T-cell (primary cell): ENCODE measurements at regions not wholly inside any gene's neighbourhood (a gene's known extent, or its start where the extent isn't known, plus 50 kb on each side); places are given as distances from the start of the nearest gene placed in this dataset.
A peak's percentile ranks its signal among the peaks of the same experiment; 100 is the strongest.
"Not testable (repeated sequence)": the region's sequence is repeated elsewhere in the genome, so short reads cannot be mapped to it uniquely, and the experiment has no call there.

Source experiments
- ATAC-seq, 4 experiments: fragments of 200-7000 bp in 3 of 4; fragments of 150-1000 bp in 1 of 4; cut with Tn5 transposase; replicated peaks in 1 of 4; 1 replicate in 3 of 4; 2 replicates in 1 of 4; pipeline ENCODE4 v1.10.0; 2021; ENCODE audit warnings: moderate library complexity in 3 of 4, mild to moderate bottlenecking in 2 of 4, moderate number of reproducible peaks in 1 of 4
- CTCF ChIA-PET, 2 donors: fragments of 300-600 bp; sonication (Branson Sonifier 250); formaldehyde crosslinking; loops; one replicate each; lab custom pipeline; 2022; ENCODE audit warnings: antibody characterized with exemption in 2 of 2; lab: Charles Lee
- POLR2A ChIA-PET, 2 donors: fragments of 300-600 bp; sonication (Branson Sonifier 250); formaldehyde crosslinking; loops; one replicate each; lab custom pipeline; 2022; ENCODE audit warnings: antibody characterized with exemption in 2 of 2; lab: Charles Lee
- DNase-seq, 35 experiments: peaks; one replicate each; pipeline versions ENCODE4 v3.0.0 to v3.0.0-alpha.2; 2013 to 2023
- H3K27ac ChIP-seq: one replicate; pipeline ENCODE4 v1.5.1; 2013; ENCODE audit warnings: low read length
- H3K27me3 ChIP-seq, 2 experiments: replicated peaks in 1 of 2; 1 replicate in 1 of 2; 2 replicates in 1 of 2; pipeline versions ENCODE4 v1.6.1 to v1.7.0; 2013; ENCODE audit warnings: low read length in 1 of 2, mixed read lengths in 1 of 2; ENCODE audit not compliant: control insufficient read depth in 2 of 2, insufficient read depth in 2 of 2; ENCODE audit errors: extremely low read depth in 1 of 2
- H3K36me3 ChIP-seq, 2 donors: 1 replicate in 1 of 2; 2 replicates in 1 of 2; pipeline versions ENCODE4 v1.6.1 to v1.7.0; 2013; ENCODE audit warnings: low read length in 1 of 2; ENCODE audit not compliant: control insufficient read depth in 2 of 2, insufficient read depth in 1 of 2; ENCODE audit errors: extremely low read depth in 1 of 2
- H3K4me1 ChIP-seq, 2 experiments: 1 replicate in 1 of 2; 2 replicates in 1 of 2; pipeline versions ENCODE4 v1.6.1 to v1.7.0; 2013; ENCODE audit warnings: low read length in 2 of 2, mixed read lengths in 1 of 2; ENCODE audit not compliant: insufficient read depth in 2 of 2, control insufficient read depth in 1 of 2; ENCODE audit errors: extremely low read depth in 1 of 2
- H3K4me3 ChIP-seq, 2 donors: 1 replicate in 1 of 2; 2 replicates in 1 of 2; pipeline versions ENCODE4 v1.5.1 to v1.7.0; 2013; ENCODE audit warnings: mild to moderate bottlenecking in 2 of 2, low read length in 1 of 2, moderate library complexity in 1 of 2; ENCODE audit not compliant: control insufficient read depth in 1 of 2; ENCODE audit errors: extremely low read depth in 1 of 2
- H3K9me3 ChIP-seq: 2 replicates; pipeline ENCODE4 v1.7.0; 2013
- H3K27ac Mint-ChIP-seq, 2 donors: one replicate each; pipeline ENCODE4 v1.8.0; 2020 to 2021; ENCODE audit warnings: mild to moderate bottlenecking in 2 of 2, mixed read lengths in 2 of 2
- H3K27me3 Mint-ChIP-seq, 2 donors: one replicate each; pipeline ENCODE4 v1.8.0; 2021 to 2022; ENCODE audit warnings: mixed read lengths in 2 of 2
- H3K36me3 Mint-ChIP-seq: one replicate; pipeline ENCODE4 v1.8.0; 2021; ENCODE audit warnings: mixed read lengths
- H3K4me1 Mint-ChIP-seq, 3 donors: one replicate each; pipeline ENCODE4 v1.8.0; 2020 to 2022; ENCODE audit warnings: mixed read lengths in 3 of 3, mild to moderate bottlenecking in 1 of 3
- H3K4me3 Mint-ChIP-seq, 3 donors: one replicate each; pipeline ENCODE4 v1.8.0; 2020 to 2022; ENCODE audit warnings: mild to moderate bottlenecking in 3 of 3, mixed read lengths in 3 of 3, moderate library complexity in 3 of 3
- H3K9me3 Mint-ChIP-seq, 3 donors: one replicate each; pipeline ENCODE4 v1.8.0; 2020 to 2022; ENCODE audit warnings: mixed read lengths in 3 of 3
- WGBS: methylation state at CpG from one replicate; pipeline ENCODE4 v1.1.5; 2013; ENCODE audit warnings: missing lambda C conversion rate; ENCODE audit not compliant: insufficient coverage; 5-methylcytosine and 5-hydroxymethylcytosine counted together

DNA sequence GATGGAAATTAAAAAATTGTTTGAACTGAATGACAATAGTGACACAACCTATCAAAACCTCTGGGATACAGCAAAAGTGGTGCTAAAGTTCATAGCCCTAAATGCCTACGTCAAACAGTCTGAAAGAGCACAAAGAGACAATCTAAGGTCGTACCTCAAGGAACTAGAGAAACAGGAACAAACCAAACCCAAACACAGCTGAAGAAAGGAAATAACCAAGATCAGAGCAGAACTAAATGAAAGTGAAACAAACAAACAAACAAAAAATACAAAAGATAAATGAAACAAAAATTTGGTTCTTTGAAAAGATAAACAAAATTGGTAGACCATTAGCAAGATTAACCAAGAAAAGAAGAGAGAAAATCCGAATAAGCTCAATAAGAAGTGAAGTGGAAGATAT, 79.7 kb downstream of the EXTL2 start:
- H3K4me3 Mint-ChIP-seq, H3K4me1 Mint-ChIP-seq, CTCF ChIA-PET, H3K27ac Mint-ChIP-seq, H3K9me3 Mint-ChIP-seq, H3K4me1 ChIP-seq, H3K4me3 ChIP-seq, H3K36me3 Mint-ChIP-seq, POLR2A ChIA-PET, ATAC-seq, H3K36me3 ChIP-seq, H3K9me3 ChIP-seq, H3K27me3 ChIP-seq, H3K27ac ChIP-seq: not testable (repeated sequence)
- peak in 1 of 35 experiments; percentile 19 for DNase-seq
- 38% methylated on average over 2 of the region's 3 CpGs for WGBS
- peaks cover 15 to 24% of the 10 kb centered on the region in 2 donors for H3K27me3 Mint-ChIP-seq

DNA sequence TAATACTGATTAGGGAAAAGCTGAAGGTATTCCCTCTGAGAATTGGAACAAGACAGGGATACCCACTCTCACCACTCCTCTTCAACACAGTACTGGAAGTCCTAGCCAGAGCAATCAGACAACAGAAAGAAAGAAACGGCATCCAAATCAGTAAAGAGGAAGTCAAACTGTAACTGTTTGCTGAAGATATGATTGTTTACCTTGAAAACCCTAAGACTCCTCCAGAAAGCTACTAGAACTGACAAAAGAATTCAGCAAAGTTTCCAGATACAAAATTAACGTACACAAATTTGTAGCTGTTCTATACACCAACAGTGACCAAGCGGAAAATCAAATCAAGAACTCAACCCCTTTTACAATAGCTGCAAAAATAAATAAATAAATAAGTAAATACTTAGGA, 78.6 kb downstream of the EXTL2 start:
- no peak overlapping the region for H3K4me3 Mint-ChIP-seq
- no peak overlapping the region for H3K27ac Mint-ChIP-seq
- H3K9me3 Mint-ChIP-seq: peaks cover 0 to 3% (median 1%) of the 10 kb centered on the region in 3 donors
- Histone ChIP-seq H3K4me3 (no peak overlapping the region), H3K9me3 (no peaks in the 10 kb centered on the region), H3K4me1 (no peaks in the 10 kb centered on the region), H3K27me3 (peaks cover 0 to 7% of the 10 kb centered on the region in 2 experiments), H3K27ac (no peak overlapping the region), H3K36me3 (no peaks in the 10 kb centered on the region)
- whole genome bisulfite sequencing: no CpG with 5 or more reads among the region's 3 CpGs
- H3K4me1 Mint-ChIP-seq: peaks cover 0 to 8% (median 2%) of the 10 kb centered on the region in 3 donors
- peaks cover 15 to 24% of the 10 kb centered on the region in 2 donors for H3K27me3 Mint-ChIP-seq
- ChIA-PET POLR2A (no interaction called here), CTCF (no interaction called here)
- DNase-seq: no peak
- no peak for ATAC-seq
- no peaks in the 10 kb centered on the region for H3K36me3 Mint-ChIP-seq

DNA sequence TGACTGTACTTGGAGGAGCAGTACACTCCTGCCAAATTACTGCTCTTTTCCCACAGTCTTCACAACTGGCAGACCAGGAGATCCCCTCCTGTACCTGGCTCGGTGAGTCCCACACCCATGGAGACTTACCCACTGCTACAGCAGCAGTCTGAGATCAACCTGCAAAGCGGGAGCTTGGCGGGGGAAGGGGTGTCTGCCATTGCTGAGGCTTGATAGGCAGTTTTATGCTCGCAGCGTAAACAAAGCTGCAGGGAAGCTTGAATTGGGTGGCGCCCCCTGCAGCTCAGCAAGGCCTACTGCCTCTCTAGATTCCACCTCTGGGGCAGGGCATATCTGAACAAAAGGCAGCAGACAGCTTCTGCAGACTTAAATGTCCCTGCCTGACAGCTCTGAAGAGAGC, 74.4 kb downstream of the EXTL2 start:
- H3K27me3 ChIP-seq, H3K9me3 ChIP-seq, H3K4me1 ChIP-seq, H3K36me3 Mint-ChIP-seq, H3K27me3 Mint-ChIP-seq, H3K4me3 Mint-ChIP-seq, CTCF ChIA-PET, H3K4me1 Mint-ChIP-seq, ATAC-seq, H3K27ac ChIP-seq, H3K4me3 ChIP-seq, H3K27ac Mint-ChIP-seq, POLR2A ChIA-PET, DNase-seq, H3K36me3 ChIP-seq: not testable (repeated sequence)
- peaks cover 3 to 19% (median 8%) of the 10 kb centered on the region in 3 donors for H3K9me3 Mint-ChIP-seq
- WGBS: 41% methylated on average over 3 of the region's 6 CpGs

DNA sequence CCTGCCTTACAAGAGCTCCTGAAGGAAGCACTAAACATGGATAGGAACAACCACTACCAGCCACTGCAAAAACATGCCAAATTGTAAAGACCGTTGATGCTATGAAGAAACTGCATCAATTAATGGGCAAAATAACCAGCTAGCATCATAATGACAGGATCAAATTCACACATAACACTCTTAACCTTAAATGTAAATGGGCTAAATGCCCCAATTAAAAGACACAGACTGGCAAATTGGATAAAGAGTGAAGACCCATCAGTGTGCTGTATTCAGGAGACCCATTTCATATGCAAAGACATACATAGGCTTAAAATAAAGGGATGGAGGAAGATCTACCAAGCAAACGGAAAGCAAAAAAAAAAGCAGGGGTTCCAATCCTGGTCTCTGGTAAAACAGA, 72.7 kb downstream of the EXTL2 start:
- H3K4me1 Mint-ChIP-seq: not testable (repeated sequence)

More for the DNA sequence above, 72.7 kb downstream of the EXTL2 start:
- DNase-seq, ATAC-seq, H3K4me1 ChIP-seq, H3K36me3 Mint-ChIP-seq, H3K27ac ChIP-seq, H3K9me3 ChIP-seq, POLR2A ChIA-PET, H3K27me3 Mint-ChIP-seq, H3K4me3 Mint-ChIP-seq, CTCF ChIA-PET, H3K4me3 ChIP-seq, H3K27me3 ChIP-seq, H3K36me3 ChIP-seq, H3K27ac Mint-ChIP-seq: not testable (repeated sequence)
- H3K9me3 Mint-ChIP-seq: peaks cover 3 to 21% (median 8%) of the 10 kb centered on the region in 3 donors
- WGBS: no CpG with 5 or more reads among the region's 2 CpGs
